HG03457 (cell line): ENCODE measurements at regions not wholly inside any gene's neighbourhood (a gene's known extent, or its start where the extent isn't known, plus 50 kb on each side); places are given as distances from the start of the nearest gene placed in this dataset.
"Not testable (repeated sequence)": the region's sequence is repeated elsewhere in the genome, so short reads cannot be mapped to it uniquely, and the experiment has no call there.

Experiments used
- ATAC-seq: cut with Tn5 transposase; IDR thresholded peaks from one replicate; pipeline ENCODE4 v1.9.1; 2021; ENCODE audit warnings: moderate number of reproducible peaks; ENCODE audit not compliant: unreplicated experiment

GRCh38 chr6:80946402-80946801 is 806.1 kb downstream of the TENT5A start:
- no peak for ATAC-seq

- ATAC-seq, result no peak
Observed at GRCh38 chr6:80942911-80943310, 809.6 kb downstream of the TENT5A start.

- ATAC-seq, result no peak
Observed at GRCh38 chr6:80940976-80941375, 811.5 kb downstream of the TENT5A start.

DNA sequence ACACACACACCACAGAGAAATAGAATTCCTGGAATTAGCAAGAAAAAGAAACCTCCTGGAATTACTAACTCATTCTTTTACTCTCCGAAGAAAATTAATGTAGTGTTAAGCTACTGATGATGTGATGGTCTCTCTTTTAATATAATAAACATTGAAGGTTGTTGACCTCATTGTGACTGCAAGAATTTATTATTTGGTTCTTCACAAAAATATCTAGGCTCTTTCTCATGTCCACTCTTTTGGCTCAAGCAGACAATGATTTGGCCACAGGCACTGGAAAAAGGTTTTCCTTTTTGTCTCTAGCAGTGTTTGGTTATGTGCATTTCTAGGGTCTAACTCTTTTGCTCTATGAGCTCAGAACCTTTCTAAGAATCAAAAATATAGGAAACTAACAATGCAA is 811.9 kb downstream of the TENT5A start:
- no peak for ATAC-seq

DNA sequence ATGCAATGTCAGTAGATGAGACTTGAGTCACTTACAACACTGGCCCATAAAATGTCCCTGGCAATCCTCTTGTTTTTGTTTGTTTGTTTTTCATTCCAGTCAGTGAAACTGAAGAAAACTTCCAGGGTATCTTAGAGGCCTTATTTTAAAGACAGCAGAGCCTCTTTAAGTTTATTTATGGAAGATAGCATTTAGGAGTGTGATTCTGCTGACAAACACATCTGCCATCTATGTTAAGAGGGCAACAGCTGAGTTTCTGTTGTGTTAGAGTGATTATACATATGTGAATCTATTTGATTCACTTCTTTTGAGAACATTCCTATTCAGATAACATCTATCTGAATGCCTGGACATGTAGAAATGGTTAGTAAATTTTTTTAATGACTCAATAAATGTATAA is 812.6 kb downstream of the TENT5A start:
- ATAC-seq, result no peak

DNA sequence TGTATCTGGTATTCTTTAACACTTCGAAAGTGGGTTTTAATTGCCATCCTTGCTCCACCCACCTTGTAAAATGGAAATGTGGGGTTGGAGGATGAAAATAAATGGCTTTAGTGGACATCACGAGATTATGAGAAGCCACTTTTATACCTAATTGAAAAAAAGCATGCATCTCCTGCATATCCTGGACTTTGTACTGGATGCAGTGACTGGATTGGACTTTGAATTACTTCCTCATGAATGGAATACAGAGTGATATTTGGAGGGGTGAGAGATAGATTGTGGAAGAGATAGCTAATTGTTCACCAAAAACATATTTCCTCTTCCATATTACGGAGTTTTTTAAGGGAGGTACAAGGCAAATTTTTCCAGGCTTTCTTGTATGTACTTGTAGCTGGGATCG is 813.0 kb downstream of the TENT5A start:
- ATAC-seq, result no peak

GRCh38 chr6:80938131-80938530 is 814.4 kb downstream of the TENT5A start:
- ATAC-seq, result no peak

- ATAC-seq, result no peak
Observed at GRCh38 chr6:80932359-80932758, 820.1 kb downstream of the TENT5A start.

- no peak for ATAC-seq
Observed at GRCh38 chr6:80930376-80930775, 822.1 kb downstream of the TENT5A start.

GRCh38 chr6:80923816-80924215 is 817.3 kb downstream of the BCKDHB start:
- ATAC-seq, result no peak

DNA sequence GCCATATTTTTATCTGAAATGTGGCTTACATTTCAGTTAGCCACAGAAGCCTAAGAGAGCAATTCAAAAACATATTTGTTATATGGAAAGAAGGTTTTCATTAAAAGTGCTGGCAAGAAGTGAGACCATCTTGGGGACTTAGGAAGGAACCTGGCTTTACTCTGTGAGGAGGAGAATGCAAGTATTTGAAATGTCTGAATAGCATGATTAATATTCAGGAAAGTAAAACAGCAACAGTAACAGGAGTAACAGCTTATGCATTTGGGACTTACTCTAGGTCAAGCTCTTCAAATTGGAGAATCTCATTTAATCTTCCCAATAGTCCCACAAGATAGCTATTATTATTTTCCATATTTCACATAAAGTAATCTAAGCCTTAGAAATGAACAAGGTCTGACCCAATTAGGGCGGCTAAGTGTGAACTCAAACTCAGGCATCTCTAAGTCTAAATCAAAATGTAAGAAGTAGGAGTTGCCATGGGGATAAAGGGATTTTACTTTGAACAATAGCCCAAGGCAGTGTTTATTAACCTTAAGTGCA is 816.5 kb downstream of the BCKDHB start:
- no peak for ATAC-seq

- ATAC-seq, result no peak
Observed at GRCh38 chr6:80921861-80922460, 815.5 kb downstream of the BCKDHB start.

DNA sequence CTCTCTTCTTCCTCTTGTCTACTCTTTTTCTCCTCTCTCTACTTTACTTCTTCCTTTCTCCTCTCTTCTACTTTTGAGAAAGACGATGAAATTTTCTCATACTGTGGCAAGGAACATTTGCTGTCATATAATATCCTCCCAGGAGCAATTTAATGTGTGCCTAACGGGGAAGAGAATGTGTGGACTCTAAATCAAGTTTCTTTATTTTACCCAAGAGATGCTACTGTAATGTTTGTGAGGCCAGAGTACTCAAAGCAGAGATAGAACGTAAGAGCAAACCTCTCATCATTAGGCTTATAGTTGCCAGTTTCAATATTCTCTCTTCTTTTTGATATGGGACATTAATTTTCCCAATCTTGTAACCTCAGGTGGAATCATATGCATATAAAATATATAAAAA is 801.4 kb downstream of the BCKDHB start:
- ATAC-seq, result no peak

GRCh38 chr6:80903711-80904110 is 797.2 kb downstream of the BCKDHB start:
- no peak for ATAC-seq

GRCh38 chr6:80886475-80886874 is 780.0 kb downstream of the BCKDHB start:
- ATAC-seq, result no peak

- no peak for ATAC-seq
Observed at GRCh38 chr6:80872951-80873308, 766.5 kb downstream of the BCKDHB start.

GRCh38 chr6:80872199-80872950 is 765.9 kb downstream of the BCKDHB start:
- ATAC-seq, result no peak

- ATAC-seq, result no peak
Observed at GRCh38 chr6:80862756-80863155, 756.3 kb downstream of the BCKDHB start.

DNA sequence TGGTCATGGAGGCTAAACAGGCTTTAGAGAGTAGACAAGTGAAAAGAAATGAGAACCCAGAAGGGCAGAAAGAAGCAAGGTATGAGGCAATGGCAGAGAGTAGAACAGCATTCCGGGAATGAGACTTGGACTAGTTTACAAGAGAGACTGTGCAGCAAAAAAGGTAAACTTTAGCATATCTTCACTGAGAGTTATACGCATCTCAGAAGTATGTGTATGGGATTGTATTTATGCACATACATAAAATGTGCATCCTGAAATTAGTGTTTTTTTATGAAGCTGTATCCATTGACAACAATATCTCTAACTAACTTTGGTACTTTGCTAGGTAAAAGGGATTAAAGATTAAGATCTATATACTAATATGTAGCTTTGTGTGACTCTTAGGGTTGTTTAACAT is 753.6 kb downstream of the BCKDHB start:
- ATAC-seq, result no peak

GRCh38 chr6:80847973-80848372 is 741.5 kb downstream of the BCKDHB start:
- not testable (repeated sequence) for ATAC-seq

GRCh38 chr6:80832337-80832736 is 725.9 kb downstream of the BCKDHB start:
- no peak for ATAC-seq

DNA sequence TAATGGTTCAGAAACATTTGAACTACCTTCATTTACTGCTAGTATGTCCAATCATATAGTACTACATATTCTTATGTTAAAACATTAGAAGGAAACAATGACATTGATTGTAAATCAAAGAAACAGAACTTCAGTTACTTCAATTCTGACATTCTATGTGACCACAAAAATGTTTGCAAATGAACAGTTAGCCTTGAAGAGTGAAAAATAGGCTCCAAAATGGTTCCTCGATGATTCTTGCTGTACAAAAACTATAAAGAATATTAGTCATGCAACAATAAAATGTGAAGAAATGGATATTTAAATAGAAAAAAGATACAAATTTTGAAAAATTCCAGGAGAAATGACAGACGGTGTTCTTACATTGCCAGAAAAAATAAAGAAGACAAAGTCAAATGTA is 686.9 kb downstream of the BCKDHB start:
- ATAC-seq, result no peak

- ATAC-seq, result no peak
Observed at GRCh38 chr6:80792151-80792550, 685.7 kb downstream of the BCKDHB start.
